HuH-7.5 (cell line): ENCODE measurements at regions not wholly inside any gene's neighbourhood (a gene's known extent, or its start where the extent isn't known, plus 50 kb on each side); places are given as distances from the start of the nearest gene placed in this dataset.
A peak's percentile ranks its signal among the peaks of the same experiment; 100 is the strongest.

ENCODE experiments used
- DNase-seq: peaks from one replicate; pipeline ENCODE4 v3.0.0; 2011; ENCODE audit warnings: low spot score

DNA sequence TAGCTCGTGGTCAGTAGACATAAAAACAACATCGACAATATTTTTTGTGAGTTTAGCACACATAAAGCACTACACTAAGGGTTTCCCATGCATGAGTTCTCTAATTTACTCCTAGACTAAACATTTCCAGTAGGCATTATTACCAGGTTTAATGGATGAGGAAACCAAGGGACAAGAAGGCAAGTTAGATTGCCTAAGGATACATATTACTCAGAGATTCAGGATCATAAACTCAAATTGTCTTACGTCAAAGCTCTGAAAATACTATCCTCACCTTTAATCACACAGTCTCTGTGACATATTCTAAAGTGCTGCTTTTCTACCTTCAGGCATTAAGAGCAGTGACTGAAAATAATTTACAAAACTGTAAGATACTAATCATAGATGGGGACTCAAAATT is 655.3 kb downstream of the SLC16A7 start:
- DNase-seq, result no peak

- DNase-seq, result no peak
These were observed 656.7 kb downstream of the SLC16A7 start for GRCh38 chr12:60252359-60253096.

GRCh38 chr12:60255044-60255443 is 659.2 kb downstream of the SLC16A7 start:
- no peak for DNase-seq

GRCh38 chr12:60257063-60257462 is 661.2 kb downstream of the SLC16A7 start:
- DNase-seq, result peak; percentile 32

- DNase-seq, result no peak
These were observed 663.4 kb downstream of the SLC16A7 start for GRCh38 chr12:60259225-60259624.

DNA sequence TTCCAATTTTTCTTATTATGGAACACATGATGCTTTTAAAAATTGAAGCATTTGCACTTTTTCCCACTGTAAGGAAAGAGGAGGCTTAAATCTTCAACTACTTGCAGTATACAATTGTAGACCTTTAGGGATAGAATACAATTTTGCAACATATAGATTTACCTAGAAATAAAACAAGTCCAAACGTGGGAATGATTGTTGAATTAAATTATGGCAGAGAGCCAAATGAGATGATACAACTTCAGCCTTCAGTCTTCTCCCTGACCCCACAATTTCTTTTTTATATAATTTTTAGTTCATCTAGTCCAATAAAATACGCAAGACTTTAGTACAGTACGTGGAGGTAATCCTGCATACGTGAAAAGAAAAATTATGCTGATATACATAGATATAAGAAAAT is 666.5 kb downstream of the SLC16A7 start:
- no peak for DNase-seq

DNA sequence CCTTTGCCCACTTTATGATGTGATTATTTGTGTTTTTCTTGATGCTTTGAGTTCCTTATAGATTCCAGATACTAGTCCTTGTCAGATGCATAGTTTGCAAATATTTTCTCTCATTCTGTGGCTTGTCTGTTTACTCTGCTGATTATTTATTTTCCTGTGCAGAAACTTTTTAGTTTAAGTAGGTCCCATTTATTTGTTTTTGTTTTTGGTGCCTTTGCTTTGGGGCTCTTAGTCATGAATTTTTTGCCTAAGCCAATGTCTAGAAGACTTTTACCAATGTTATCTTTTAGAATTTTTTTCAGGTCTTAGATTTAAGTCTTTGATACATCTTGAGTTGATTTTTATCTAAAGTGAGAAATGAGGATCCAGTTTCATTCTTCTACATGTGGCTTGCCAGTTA is 667.3 kb downstream of the SLC16A7 start:
- no peak for DNase-seq

DNA sequence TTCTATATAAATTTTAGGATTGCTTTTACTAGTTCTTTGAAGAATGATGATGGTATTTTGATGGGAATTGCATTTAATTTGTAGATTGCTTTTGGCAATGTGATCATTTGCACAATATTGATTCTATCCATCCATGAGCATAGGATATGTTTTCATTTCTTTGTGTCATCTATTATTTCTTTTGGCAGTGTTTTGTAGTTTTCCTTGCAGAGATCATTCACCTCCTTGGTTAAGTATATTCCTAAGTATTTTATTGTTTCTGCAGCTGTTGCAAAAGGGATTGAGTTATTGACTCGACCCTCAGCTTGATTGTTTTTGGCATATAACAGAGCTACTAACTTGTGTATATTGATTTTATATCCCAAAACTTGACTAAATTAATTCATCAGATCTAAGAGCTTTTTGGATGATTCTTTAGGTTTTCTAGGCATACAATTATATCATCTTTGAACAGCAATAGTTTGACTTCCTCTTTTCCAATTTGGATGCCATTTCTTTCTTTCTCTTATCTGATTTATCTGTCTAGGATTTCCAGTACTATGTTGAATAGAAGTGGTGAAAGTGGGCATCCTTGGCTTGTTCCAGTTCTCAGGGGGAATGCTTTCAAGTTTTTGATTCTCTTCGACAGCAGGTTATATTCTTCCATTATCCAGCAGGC is 668.1 kb downstream of the SLC16A7 start:
- DNase-seq, result no peak

GRCh38 chr12:60265741-60266140 is 669.9 kb downstream of the SLC16A7 start:
- DNase-seq, result no peak

- DNase-seq, result peak; percentile 49
These were observed 670.6 kb downstream of the SLC16A7 start for GRCh38 chr12:60266381-60266852.

GRCh38 chr12:60269611-60270269 is 673.9 kb downstream of the SLC16A7 start:
- no peak for DNase-seq

GRCh38 chr12:60271816-60272215 is 676.0 kb downstream of the SLC16A7 start:
- DNase-seq, result no peak

- no peak for DNase-seq
These were observed 682.4 kb downstream of the SLC16A7 start for GRCh38 chr12:60278209-60278608.

- DNase-seq, result no peak
These were observed 683.4 kb downstream of the SLC16A7 start for GRCh38 chr12:60279221-60279620.

GRCh38 chr12:60281522-60281921 is 685.7 kb downstream of the SLC16A7 start:
- no peak for DNase-seq

DNA sequence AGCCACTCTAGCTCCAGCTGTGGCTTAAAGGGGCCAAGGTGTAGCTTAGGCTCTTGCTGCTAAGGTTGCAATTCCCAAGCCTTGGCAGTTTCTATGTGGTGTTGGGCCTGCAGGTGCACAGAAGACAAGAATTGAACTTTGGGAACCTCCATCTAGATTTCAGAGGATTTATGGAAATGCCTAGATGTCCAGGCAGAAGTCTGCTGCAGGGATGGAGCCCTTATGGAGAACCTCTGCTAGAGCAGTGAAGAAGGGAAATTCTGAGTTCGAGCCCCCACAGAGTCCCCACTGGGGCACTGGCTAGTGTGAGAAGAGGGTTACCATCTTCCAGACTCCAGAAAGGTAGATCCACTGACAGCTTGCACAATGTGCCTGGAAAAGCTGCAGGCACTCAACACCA is 694.7 kb downstream of the SLC16A7 start:
- no peak for DNase-seq

DNA sequence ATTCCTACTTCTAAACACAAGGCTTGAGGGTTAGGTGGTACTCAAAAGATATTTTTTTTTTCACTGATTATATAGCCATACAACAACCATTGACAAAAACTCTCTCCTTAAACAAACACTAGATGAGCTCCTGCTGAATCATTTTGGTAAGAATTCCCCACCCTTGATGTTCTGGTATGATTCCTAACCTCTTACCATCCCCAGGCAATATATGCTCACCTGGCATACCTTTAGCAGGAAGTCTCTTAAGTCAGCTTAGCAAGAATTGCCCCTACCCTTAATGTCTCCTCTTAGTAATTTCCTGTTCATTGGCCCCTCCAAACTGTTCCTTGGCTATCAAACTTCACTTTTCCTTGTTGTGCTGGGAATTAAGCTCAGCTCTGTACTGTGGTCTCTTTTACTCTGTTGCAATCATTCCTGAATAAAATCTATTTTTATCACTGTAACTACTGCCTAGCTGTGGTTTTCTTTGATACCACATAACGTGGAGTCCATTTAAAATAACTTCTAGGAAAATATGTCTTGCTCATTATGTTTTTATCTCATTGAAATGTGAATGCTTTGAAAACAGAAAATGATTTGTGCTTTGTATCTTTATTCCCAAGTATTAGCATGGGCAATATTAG is 712.6 kb downstream of the SLC16A7 start:
- DNase-seq, result no peak

DNA sequence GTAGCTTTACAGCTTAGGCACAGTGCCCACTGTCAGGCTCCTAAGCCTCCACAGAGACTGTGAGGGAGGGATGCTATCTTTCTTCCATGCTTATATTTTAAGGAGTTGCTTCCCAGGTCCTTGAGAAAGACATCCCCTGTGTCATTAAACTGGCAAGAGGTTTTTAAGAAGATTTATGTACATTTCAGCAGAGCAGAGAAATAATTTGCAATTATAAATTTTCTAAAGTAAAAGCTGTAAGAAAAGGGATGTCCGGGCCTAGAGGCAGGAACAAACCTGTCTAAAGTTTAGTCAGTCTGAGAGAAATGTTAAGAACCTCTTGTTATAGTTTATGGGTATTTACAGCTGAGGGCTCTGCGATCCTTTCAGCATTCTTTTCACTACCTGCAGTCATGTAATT is 716.1 kb downstream of the SLC16A7 start:
- DNase-seq, result no peak

GRCh38 chr12:60317361-60317760 is 721.5 kb downstream of the SLC16A7 start:
- DNase-seq, result no peak

- DNase-seq, result no peak
These were observed 728.9 kb downstream of the SLC16A7 start for GRCh38 chr12:60324746-60325145.

GRCh38 chr12:60333461-60333860 is 737.6 kb downstream of the SLC16A7 start:
- DNase-seq, result no peak

DNA sequence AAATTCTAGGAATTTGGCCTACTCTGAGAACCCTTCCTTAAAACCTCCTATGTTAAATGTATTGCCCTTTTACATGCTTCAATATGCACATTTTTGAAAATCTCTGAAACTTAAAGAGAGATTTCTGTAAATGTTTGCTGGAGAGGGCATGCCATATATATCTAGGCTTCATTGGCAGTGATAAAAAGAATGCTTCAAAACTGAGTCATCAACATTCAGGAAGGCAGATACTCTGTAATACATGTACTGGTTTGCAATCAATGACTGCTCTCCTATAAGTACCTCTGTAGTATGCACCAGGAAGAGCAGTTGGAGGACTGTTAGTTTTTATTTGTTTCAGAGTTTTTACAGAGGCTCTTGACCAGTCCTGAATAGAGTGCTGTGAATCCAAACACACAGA is 739.9 kb downstream of the SLC16A7 start:
- no peak for DNase-seq
